ENCODE measurements at regions not wholly inside any gene's neighbourhood (a gene's known extent, or its start where the extent isn't known, plus 50 kb on each side); places are given as distances from the start of the nearest gene placed in this dataset.

DNA sequence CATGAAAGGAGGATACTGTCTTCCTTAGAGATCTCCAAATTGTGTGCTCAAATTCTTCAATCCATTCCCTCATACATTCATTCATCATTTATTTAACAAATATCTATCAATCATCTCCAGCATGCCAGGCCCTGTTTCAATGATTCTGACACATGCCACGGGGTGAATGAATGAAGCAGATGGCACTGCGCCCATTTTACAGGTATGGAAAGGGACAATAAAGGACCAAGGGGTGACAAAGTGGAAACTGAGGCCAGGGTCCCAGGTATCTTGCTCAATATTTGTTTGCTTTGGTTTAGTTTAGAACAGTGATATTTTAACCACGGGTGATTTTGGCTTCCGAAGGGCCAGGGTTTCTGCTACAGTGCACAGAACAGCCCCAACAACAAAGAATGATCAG lies 321.6 kb upstream of the RUNX1 start:
- TF ChIP-seq, protein P1, sequence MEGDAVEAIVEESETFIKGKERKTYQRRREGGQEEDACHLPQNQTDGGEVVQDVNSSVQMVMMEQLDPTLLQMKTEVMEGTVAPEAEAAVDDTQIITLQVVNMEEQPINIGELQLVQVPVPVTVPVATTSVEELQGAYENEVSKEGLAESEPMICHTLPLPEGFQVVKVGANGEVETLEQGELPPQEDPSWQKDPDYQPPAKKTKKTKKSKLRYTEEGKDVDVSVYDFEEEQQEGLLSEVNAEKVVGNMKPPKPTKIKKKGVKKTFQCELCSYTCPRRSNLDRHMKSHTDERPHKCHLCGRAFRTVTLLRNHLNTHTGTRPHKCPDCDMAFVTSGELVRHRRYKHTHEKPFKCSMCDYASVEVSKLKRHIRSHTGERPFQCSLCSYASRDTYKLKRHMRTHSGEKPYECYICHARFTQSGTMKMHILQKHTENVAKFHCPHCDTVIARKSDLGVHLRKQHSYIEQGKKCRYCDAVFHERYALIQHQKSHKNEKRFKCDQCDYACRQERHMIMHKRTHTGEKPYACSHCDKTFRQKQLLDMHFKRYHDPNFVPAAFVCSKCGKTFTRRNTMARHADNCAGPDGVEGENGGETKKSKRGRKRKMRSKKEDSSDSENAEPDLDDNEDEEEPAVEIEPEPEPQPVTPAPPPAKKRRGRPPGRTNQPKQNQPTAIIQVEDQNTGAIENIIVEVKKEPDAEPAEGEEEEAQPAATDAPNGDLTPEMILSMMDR (IDR thresholded peaks at IDR 0.05; ENCODE audit: insufficient read depth, low read length) = no peak
- no peak for TF ChIP-seq SPI1 (IDR thresholded peaks at IDR 0.05; ENCODE audit: borderline replicate concordance, low read depth)

Measured in HL-60 (cell line).